ENCODE measurements at regions not wholly inside any gene's neighbourhood (a gene's known extent, or its start where the extent isn't known, plus 50 kb on each side); places are given as distances from the start of the nearest gene placed in this dataset.

GRCh38 chr18:73279498-73279897 lies 411.7 kb upstream of the NETO1 start:
- no peak for DNase-seq

DNA sequence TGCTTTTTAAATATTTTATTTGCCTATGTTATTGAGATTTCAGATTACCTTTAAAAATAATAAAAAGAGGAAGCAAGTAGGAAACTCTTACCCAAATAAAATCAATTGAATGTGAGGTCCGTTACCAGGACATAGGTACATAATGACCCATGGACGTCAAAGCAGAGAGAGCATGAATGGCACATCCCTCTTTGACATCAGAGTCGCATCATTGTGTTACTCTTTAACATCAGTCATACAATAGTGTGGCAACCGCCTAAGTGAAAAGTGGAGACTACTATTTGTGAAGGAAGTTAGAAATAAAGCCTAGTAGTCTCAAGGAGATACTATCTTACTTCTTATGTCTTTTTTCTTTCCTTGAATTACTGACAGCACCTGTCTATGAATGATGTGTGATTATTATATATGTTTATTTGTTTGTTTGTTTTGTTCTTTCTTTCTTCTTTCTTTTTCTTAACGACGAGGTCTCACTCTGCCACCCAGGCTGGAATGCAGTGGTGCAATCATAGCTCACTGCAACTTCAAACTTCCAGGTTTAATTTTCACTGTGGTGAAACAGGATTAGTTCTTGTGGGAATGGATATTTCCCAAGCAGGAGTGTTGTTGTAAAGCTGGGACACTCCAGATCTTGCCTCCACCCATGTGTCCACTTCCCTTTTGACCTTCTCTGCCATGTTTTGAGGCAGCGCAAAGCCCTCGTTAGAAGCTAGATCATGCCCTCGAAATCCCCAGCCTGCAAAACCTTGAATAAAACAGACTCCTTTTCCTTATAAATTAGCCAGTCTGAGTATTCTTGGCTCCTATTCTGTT lies 407.2 kb upstream of the NETO1 start:
- no peak for DNase-seq

DNA sequence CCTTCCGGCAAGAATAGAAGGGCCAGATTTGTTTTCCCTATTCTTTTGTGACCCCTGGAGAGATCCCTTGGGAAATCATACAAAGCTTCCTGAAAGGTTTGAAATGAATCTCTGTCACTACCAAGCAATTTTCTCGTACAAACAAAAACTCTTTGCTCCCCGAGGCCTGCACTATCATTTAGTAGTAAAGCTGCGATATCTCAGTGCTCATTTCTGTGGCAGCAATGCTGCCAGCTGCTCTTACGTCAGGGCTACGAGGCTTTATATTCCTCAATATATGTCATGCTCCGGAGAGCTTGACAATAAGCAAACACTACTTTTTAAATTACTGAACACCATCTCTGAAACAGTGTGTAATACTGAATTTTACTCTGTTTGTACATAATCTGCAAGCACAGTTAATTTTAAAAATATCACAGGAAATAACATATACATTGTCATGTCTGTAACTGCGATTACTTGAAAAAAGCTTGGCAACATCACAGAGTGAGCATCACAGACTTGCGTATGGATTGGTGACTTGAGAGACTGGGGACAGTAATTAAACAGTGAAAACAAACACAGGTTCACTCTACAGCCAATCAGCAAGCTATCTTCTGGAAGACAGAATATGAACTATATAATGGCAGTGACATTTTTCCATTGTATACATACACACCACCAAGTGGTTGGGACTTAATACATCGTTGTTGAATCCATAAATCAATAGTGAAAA lies 403.3 kb upstream of the NETO1 start:
- DNase-seq: no peak

DNA sequence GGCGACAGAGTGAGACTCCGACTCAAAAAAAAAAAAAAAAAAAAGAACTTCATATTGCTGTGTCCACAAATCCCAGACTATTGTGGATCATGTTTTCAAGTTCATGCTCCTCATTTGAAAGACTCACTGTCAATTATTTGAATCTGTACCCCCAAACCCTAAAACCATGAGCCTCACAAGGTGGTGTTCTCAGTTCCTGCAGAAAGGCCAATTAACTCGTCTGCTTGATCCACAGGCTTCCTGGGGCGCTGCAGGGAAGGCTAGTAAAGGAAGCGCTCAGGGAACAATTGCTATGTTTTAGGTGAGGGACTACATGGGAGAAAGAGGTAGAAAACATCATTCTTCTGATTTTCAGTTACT lies 396.8 kb upstream of the NETO1 start:
- no peak for DNase-seq

GRCh38 chr18:73261923-73262322 lies 394.1 kb upstream of the NETO1 start:
- no peak for DNase-seq

DNA sequence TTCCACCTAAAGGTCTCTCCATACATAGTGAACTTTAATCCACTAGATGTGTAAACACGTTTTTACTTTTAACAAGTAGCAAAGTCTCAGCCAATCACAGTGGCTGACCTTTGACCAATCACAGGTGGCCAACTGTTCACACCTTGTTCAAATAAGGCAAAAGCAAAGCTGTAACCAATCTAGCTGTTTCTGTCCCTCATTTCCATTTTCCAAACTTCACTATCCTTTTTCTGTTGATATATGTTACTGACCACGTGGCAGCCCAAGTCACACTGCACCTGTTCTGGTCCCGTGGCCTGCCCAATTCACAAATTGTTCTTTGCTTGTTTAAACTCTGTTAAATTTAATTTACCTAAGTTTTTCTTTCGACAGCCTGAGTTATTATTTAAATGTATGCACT lies 393.5 kb upstream of the NETO1 start:
- no peak for DNase-seq

GRCh38 chr18:73258375-73259087 lies 390.7 kb upstream of the NETO1 start:
- no peak for DNase-seq

DNA sequence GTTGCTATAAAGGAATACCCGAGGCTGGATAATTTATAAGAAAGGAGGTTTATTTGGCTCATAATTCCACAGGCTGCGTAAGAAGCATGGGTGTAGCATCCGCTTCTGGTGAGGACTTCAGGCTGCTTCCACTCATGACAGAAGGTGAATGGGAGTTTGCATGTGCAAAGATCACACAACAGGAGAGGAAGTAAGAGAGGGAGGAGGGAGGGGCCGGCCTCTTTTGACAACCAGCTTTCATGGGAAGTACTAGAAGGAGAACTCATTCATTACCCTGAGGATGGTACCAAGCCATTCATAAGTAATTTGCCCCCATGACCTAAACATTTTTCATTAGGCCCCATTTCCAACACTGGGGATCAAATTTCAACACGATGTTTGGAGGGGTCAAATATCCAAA lies 386.8 kb upstream of the NETO1 start:
- no peak for DNase-seq

DNA sequence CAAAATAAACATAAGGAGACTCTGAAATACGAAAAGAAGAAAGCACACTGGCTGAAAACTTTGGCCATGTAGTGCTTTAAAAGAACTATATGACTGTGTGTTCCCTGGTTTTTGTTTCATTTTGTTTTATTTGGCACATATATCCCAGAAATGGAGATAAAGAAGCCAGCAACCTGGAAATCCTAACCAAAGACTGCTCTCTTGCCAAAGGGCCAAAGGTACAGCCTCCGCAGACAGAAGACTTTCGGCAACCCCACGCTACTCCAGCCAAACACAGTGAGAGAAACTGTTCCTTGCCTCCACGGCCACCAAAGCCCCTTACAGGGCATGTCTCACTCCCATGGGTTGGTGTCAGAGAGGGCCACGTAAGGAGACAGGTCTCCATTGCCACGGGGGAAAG lies 381.2 kb upstream of the NETO1 start:
- DNase-seq: no peak

GRCh38 chr18:73246763-73247162 lies 379.0 kb upstream of the NETO1 start:
- no peak for DNase-seq

DNA sequence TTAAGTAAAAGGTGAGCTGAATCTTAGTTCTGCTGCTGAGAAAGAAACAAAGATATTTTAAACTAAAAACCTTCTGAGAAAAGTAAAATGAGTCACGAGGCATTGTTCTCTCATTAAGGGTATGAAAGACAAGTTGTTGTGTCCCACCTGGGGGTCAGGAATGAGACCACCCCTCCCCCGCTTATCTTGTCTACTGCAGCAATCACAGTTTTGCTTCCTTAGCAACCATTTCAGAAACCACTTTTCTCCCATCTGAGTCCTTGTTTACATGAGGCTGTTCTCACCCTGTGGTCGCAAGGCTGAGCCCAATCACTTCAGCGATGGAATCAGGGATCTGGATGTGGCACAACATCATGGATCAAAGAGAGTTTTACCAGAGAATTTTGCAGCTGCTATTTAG lies 377.6 kb upstream of the NETO1 start:
- no peak for DNase-seq

DNA sequence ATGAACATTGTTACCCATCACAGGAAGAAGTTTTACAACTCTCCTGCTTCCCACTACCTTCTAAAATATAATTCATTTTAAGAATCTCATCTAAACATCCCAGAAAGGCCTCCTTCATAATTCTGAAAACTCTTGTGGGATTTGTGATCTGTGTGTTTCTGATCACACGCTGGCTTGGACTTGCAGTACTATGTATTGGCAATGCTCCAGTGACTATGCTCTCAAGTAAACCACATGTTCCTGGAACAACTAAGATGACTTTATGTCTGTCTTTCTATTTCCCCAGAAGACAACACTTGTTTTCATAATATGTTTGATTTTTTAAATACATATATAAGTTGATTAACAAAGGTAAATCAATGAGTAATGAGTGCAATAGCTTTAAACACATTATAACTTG lies 376.6 kb upstream of the NETO1 start:
- no peak for DNase-seq

DNA sequence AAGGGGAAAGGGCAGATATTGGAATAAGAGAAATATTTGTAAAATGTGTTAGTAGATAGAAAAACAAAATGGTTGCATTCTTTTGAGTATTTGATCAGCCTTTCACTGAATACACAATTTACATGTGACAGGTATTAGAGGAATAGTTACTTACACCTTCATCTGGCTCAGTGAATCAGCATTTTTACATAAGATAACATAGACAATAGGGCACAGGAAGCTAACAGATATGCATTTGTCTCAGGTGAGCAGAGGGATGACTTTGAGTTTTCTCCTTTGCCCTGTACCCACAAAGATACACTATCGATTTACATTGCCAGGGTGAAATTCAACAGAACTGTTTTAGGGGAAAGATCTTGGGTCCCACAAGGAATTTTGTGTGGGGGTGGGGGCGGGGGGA lies 373.1 kb upstream of the NETO1 start:
- no peak for DNase-seq

- DNase-seq: no peak
Observed at GRCh38 chr18:73235921-73236320, 368.1 kb upstream of the NETO1 start.

GRCh38 chr18:73235491-73235890 lies 367.7 kb upstream of the NETO1 start:
- DNase-seq: no peak

GRCh38 chr18:73232933-73233332 lies 365.1 kb upstream of the NETO1 start:
- no peak for DNase-seq

DNA sequence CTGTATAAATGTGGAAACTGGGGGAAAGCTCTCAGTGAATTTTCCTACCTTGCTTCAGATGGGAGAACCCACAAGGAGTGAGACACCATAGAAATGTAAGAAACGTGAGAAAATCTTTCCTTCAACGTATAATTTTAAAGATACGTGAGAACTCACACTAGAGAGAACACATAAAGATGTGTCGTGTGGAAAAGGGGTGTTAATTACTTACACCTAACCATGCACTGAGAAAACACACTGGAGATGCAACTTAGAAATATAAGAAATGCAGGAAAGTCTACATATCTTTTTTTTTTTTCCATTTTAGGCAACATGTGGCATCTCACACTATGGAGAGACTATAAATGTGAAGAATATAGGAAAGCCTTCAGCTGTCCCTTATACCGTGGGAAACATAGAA lies 352.9 kb upstream of the NETO1 start:
- no peak for DNase-seq

GRCh38 chr18:73218293-73218692 lies 350.5 kb upstream of the NETO1 start:
- DNase-seq: no peak

GRCh38 chr18:73214970-73215369 lies 347.2 kb upstream of the NETO1 start:
- DNase-seq: no peak

DNA sequence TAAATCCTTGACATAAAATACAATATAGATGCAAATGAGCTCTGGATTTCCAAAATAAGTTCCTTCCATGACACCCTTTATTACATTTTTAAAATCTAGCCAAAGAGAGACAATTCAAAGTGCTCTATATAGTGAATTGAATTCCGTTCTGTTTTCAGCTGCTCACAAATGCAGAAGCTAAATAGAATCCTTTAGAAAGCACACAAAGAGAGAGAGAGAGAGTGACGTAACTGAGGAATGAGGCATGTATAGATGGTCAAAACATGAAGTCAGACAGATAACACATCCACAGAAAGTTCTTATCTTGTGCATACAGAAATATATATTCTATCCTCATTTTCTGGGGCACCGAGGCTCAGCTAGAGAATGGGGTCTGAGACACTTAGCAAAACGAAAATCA lies 344.7 kb upstream of the NETO1 start:
- DNase-seq: no peak

GRCh38 chr18:73201940-73202339 lies 334.2 kb upstream of the NETO1 start:
- no peak for DNase-seq

DNA sequence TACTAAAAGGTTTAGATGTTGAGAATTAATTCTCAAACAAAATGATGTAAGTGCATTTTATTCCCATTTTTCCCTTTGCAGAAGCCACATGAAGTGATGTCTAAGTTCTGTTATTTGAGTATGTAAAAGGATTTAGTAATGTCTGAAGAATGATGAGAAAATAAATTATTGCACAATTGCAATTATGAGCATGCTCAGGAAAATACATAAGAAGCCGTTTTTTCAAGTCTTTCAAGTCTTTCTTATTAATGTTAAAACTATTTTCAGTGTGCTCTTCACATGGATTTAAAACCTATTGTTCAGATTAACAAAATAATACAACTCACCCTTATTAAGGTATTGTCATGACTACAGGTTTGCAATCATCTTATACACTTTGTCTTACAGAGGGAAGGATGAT lies 331.4 kb upstream of the NETO1 start:
- no peak for DNase-seq

DNA sequence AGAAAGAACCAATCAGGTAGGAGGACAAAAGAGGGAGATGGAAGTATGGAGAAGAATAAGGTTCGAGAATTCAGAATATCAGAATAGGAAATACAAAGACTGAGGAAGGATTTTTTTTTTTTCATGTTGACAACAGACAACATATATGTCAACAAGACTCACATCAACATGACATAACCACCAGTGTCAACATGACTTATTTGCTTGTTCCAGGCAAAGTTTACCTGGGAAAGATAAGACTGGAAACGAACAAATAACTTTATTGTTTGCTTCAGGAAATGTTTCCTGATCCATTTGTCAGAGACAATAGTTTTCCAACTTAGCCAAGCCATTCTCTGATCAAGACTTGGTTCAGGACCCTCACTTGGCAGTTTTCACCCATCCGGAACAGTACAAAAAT lies 321.9 kb upstream of the NETO1 start:
- DNase-seq: no peak

DNA sequence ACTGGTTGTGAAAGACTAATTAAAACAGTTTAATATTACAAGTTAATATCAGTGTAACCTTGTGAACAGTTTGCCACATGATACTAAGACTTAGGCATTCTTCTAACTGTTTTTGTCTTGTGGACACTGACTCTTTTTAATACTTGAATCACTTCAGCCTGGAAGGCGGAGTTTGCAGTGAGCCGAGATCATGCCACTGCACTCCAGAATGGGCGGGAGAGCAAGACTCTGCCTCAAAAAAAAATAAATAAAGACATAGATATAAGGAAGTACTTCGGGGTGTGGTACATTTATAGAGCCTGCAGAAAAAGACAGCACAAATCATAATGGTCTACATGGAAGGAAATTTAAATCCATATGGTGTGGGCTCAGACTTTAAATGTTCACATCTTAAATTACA lies 300.4 kb upstream of the NETO1 start:
- DNase-seq: no peak

All from midbrain (tissue), 1 donor.